ENCODE measurements at regions not wholly inside any gene's neighbourhood (a gene's known extent, or its start where the extent isn't known, plus 50 kb on each side); places are given as distances from the start of the nearest gene placed in this dataset.

DNA sequence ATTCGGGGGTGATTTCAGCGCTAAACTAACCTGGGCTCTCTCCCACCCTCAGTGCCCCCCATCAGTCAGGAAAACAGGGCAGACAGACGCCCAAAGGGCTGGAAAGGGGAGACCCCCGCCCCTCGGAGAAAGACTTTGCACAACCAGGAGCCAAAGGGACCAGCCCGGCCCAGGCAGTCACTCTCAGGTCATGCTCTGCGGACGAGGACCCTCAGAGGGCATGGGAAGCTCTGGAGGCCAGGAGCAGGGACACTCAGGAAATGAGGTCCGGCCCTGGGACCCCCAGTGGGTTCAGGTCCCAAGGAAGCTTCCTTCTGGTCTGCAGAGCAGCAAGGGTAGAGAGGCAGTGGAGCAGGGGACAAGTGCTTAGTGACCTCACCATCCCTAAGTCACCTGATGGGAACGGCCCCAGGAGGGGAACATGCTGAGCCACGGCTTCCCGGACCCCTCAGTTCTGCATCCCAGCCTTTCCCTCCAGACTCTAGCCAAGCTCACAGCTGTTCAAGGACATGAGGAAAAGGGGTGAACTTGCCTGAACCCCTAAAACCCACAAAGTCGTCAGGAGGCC is 88.0 kb upstream of the GPC1 start:
- no peak for DNase-seq

DNA sequence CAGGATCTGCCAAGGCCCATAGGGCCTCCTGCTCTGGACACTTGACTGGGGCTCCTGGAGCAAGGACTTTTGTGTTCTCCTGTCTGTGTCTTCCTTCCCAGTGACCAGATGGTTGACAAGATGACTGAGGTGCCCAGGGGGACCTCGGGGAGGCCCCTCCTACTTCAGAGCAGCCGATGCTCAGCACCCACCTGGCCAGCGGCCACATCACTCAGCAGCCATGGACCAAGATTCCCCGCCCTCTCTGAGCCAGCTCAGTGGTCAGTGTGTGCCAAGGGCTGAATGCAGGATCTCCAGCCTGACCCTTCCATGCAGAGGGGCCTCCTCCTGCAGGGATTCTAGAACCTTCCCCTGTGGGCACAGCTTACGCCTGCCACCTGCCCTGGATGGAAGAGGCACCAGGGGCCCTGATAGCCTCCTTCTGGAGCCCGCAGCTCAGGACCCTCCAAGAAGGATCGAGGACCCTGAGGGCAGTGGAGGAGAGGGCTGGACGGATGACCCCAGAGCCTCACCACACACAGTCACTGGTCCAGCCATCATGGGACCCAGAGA is 87.4 kb upstream of the GPC1 start:
- no peak for DNase-seq

DNA sequence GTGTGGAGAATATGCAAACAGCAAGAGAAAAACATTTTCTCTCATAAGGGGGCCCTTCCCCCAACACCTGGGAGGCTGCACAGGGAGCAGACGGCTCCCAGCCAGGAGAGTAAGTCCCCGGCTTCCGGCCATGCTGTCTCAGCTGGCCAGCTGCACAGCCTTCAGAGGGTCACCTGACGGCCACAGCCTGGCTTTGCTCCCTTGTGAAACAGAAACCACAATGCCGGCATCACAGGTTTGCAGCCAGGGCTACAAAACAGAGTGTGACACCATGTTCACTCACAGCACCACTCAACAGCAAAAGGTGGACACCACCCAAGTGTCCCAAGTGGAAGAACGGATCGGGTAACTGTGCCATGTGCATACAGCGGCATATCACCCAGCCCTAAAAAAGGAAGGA is 86.9 kb upstream of the GPC1 start:
- no peak for DNase-seq

DNA sequence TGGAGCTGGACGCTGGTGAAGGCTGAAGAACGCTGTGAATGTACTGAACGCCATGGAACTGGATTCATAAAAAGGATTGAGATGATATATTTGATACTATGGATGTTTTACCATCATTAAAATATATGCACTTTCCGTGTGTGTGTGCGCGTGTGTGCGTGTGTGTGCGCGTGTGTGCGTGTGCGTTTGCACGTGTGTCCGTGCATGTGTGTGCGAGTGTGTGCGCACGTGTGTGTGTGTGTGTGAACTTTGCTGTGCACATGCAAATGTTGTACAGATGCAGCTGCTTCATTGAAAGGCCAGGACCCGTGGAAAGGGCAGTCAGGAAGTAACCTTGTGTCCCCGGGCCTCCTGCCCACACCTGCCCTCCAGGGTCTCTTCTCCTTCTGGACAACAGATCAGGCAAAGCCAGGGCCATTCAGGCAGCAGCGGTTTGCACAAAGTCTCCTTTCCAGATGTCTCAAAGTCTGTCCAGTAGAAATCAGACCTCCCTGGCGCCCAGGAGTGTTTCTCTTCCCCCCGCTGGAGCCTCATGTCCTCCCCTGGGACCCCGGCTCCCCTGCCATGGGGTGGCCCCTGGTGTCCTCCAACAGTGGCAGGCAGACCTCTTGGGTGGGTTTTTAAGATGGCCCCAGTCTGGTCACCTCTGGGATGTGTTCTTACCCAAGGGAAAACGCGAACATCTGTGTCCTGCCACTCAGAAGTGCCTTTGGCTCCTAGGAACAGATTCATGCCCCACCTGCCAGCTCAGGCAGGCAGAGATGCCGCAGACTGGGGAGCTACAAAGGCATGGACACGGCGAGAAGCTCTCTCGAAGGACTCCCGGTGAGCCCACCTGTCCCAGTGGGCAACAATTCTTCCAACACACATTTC is 86.1 kb upstream of the GPC1 start:
- no peak for DNase-seq

DNA sequence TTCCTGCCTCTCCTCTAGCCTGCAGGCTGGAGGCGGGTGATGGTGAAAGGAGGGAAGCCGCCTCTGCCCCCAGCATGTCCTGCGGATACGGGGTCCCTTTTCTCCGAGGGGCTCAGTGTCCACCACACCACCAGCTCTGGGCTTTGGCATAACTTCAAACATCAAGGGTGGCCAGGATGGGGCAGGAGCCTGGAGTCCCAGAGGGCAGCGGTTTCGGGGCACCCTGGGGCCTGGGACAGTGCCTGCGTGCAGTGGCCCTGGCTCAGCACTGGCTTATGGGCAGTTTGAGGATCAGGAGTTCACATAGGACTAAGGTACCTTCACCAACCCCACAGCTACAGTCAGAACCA is 85.5 kb upstream of the GPC1 start:
- DNase-seq = no peak

DNA sequence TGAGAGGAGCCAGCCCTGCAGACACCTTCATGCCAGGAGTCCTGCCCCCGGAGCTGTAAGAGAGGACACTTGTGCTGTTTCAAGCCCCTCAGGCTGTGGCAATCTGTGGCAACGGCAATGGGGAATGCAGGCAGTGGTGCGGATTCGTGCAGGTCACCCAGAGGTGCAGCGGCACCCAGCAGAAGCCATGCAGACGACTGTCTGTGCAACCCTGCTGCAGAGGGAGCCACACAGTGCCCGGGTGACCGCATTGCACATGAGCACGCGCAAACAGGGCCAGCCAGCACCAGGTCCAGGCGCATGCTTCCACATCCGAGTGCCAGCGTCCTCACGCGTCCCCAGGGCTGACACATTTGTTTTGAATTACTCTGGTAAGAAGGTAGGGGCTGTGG is 84.8 kb upstream of the GPC1 start:
- DNase-seq = no peak

DNA sequence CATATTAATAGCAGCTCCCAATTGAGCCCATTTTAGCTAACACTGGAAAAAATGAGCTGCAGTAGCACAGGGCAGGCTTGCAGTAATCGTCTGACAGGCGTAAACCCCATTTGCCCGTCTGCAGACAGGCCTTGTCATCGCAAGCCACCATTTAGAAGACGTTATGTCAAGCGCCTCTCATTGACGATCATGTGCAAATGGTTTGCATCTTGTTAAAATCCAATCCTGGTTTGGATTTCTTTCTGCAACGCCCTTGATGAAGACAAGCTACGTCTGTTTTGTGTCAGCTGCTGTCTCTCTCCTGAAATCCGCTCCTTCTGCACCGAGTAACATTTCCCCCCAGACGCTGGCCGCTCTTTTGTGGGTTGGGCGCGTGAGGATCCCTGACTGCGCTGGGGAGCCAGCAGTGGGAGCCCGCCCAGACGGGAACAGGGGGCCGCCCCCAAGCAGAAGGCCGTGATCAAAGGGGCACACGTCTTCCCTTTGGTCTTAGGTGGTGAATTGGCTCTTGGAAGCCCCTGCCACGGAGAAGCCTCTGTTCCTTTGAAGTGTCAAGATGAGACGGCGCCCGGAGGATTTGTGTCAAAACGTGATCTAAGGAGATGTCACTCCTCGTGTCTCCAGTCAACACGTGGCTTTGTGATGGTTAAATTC is 84.2 kb upstream of the GPC1 start:
- DNase-seq = no peak

DNA sequence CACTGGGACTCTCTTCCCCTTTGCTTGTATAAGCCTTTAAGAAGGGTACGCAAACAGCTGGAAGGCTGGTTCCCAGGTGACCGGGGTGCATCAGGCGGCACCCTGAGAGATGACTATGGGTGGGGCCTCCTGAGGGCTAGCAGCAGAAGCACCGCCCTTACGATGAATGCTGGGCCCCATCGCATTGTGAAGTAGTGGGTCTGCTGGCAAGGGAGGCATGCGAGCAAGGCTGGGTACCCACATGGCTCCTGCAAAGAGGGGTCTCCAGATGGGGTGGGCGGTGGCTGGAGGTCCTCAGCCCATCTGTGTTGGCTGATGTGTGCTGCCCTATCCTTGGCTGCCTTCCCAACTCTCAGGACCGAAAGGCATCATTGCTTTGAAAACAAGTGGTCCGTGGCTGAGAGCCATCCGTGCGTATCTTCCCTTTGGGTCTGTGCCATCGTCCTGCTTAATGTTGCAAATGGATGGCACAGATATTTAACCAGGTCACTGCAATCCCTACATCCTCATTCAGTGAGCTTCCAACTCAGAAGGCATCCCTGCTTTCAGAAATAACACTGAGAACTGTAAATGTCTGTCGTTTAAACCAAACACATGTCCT is 83.5 kb upstream of the GPC1 start:
- no peak for DNase-seq

DNA sequence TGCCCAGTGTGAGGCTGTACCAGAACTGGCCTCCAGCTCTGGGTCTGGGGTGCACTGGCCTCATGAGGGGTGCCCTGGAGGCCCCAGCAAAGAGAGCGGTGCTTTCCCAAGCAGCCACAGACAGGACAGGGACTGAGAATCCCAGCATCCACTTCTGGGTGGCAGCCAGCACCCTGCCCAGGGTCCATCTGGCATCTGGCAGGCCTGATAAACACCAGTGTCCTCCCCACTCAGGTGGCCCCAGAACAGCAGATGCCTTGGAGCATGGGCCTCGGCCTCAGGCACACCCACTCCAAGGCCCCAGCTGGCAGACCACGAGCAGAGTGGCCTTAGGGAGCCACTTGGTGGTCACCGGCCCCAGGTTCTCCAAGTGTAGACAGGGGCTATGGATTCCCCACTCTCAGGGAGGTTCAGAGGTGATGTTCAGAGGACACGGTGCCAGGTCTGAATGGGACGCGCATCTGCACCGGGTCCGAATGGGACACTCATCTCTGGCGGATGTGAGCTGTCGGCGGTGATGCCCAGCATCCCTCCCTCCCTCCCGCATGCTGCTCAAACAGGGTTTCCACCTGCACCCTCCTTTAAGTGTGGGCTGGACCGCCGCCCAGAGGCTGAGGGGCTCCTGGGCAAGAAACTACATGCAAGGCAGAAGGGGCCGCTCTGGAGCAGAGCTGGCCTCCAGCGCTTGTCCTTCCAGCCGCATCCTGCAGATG is 82.2 kb upstream of the GPC1 start:
- DNase-seq = no peak

DNA sequence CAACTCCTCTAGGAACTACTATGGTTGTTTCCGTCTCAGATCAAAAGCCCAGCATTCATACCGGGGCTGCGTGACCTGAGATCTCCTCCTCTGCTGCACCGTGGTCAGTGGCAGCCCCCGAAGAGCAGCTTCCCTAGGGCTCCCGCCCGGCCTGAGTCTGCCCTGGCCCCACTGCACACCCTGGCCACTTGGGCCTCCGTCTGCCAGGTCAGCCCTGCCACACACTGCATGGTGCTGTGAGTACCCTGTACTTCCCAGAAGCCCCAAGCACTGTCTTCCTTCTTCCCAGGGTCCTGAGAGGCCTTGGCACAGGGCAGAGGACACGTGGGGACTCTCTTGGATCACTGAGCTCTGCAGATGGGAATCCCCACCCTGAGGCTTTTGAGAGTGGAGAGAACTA is 81.5 kb upstream of the GPC1 start:
- DNase-seq = no peak

DNA sequence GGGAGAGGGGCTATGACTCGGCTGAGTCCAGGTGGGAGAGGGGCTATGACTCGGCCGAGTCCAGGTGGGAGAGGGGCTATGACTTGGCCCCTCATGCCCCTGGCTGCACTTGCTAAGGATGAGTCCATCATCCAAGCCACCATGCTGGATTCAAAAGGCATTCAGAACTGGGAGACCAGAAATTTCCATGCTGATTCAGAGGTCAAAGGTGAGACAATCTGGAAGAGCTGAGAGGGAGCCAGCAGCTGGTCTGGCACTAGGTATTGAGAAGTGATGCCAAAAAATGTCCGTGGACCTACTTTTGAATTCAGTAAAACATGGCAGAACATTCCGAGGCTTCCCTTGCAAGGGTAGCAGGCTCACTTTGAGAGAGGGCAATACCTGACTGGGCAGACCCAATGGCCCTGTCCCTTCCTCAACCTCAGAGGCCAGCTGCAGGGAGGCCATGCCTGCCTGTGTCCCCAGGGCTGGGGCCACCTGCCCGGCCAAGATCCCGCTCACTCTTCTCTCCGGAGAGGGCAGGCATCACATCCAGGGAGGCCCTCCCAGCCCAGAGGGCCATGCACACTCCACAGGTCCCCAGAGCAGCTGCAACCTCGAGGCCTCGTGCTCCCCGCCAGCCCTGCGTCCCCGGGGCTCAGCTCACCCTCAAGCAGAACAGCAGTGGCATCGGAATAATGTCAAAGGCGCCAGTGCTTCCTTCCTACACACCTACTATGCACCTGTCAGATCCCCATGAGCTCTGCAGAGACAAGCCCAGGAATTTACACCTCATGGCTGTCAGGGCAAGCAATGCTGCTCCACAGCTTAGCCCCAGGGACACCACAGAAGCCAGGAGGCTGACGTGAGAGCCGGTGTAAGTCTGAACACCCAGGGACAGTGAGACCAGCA is 80.2 kb upstream of the GPC1 start:
- no peak for DNase-seq

DNA sequence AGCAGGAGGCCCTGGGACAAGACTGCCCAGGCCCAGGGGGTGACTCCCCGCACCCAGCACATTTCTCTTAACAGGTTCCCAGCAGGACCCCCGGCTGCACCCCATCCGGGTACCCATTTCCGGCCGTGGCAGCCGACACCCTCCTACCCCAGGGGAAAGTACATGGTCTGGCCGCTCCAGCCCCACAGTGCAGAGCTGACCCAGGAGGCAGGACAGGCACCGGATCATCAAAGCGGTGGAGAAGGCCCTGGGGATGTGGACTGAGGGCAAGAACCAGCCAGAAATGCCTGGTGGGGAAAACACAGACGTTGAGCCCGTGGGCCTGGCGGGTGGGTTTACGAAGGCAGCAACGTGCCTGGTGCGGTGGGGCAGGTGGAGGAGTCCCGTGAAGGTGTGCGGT is 79.5 kb upstream of the GPC1 start:
- DNase-seq = no peak

DNA sequence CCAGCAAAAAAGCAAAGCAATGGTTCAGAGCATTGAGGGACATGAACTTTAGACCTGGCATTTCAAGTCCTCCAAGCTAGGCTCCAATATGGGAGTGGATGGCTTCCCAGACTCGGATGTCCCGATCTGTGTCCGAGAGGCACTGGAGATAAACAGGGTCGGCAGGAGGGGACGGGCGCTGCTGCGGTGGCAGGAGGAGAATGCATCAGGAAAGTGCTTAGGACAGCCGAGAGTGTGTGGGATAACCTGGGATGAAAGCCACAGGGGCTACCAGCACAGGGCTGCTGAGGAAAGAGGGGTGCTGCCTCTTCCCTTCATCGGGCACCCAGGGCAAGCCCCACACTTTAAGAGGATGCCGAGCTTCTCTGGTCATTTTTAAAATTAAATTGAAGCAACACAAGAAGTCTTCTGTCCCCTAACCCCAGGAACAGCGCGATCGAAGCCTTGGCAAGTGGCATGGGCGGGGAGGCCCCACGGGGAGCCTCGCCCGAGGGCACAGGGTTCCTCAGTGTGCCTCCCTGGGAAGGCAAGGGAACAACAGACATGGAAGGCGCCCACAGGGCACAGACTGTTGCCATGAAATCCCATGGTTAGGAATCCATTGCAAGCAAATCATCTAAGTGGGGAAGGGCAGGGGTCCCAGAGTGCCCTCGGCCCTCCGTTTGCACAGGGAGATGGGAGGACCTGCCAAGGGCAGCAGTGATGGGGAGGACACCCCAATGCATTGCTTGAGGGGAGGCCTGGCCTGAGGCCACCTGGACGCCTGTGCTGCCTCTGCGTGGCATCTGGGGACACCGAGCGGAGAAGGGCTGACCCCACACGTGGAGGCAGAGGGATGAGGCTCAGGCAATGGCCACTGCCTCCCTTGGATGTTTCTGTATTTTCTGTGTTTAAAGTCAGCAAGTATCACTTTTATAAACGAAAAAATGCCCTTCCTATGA is 78.5 kb upstream of the GPC1 start:
- DNase-seq = no peak

DNA sequence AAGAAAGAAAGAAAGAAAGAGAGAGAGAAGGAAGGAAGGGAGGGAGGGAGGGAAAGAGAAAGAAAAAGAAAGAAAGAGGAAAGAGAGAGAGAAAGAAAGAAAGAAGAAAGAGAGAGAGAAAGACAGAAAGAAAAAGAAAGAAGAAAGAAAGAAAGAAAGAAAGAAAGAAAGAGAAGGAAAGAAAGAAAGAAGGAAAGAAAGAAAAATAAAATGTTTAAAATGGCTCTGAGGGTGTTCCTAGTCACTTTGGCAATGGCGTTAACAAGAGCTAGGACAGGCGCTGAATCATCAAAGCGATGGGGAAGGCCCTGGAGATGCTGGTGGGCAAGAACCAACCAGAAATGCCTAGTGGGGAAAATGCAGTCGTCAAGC is 77.8 kb upstream of the GPC1 start:
- no peak for DNase-seq

DNA sequence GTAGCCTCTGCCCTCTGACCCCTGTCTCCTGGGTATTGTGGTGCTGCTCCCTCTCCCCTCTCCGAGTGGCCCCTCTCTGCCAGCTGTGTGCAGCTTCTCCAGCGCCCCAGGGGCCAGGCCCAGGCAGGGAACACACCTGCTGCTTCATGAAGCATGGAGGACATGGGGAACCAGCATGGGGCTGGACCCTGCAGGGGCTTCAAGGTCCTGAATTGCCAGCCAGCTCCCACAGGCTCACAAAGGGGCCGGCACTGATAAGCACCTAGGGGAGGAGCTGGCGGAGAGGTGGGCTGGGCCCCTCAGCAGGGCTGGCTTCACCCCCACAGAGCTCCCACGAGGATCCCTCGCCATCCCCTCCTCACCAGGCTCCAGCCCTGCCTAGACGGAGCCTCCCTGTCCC is 77.4 kb upstream of the GPC1 start:
- no peak for DNase-seq

DNA sequence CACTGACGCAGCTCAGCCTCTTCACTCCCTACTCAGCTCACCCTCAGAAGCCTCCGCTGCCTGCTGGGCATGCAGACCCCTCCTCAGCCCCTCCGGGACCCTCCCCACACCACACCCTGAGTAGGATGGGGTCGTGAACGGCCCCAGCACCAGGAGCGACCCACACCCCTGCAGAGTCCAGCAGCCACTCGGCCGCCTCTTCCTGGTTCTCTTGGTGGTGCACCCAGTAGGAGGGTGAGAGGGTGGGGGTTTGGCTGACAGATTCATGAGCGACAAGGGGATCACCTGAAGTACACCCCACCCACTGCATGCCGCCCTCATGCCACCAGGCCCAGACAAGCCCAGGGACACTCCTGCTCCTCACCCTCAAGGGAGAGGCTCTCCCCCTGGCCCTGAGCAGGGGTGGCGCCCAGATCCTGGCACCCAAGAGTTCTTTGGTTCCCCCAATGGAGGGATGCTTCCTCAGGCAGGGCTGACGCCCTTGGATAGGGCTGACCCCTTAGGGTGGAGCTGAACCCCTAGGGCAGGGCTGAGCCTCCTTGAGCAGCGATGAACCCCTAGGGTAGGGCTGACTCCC is 76.6 kb upstream of the GPC1 start:
- DNase-seq = no peak

DNA sequence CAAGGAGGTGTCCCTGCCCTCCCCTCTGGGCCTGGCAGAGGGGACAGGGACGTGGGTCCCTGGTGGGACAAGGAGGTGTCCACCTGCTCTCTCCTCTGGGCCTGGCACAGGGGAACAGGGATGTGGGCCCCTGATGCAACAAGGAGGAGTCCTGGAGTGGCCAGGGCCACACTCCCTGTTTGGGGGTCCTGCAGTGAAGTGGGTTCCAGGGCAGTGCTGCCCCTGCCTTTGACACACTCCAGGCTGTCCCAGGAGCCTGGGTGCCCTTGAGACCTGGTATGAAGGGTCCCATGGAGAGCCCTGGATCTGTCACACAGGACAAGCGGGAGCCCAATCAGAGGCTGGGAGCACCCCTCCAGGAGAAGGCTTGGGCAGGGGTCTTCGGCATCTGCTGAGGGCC is 75.8 kb upstream of the GPC1 start:
- DNase-seq = no peak

DNA sequence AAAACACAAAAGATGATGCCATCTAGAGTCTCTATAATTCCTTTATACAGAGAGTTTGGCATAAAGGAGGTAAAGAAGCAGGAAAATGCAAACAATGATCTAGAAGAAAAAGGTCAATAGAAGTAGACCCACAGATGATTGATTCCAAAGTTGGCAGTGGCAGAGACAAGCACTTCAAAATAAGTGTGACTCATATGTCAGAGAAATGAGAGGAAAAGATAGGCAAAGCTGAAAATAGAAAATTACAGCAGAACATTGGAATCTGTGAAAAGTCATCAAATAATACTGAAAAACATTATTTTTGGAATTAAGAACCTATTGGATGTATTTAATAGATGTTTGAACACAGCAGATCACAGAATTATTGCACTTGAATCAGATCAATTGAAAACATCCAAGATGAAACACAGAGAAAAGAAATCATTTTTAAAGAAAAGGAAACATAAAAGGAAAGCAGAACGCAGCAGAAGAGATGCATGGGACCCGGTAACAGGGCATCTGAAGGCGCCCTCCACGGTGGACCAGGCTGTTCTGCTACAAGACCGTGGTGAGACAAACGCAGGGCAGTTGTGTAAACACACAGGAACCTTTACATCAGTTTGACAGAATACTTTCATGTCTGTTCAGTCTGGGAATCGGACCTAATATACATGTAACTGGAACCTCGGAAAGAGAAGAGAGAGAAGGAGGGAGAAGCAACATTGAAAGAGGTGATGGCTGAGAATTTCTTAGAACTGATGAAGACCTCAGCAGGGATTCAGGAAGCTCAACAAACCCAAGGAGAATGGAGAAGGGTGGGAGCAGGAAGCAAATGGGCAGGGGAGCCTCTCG is 74.6 kb upstream of the GPC1 start:
- no peak for DNase-seq

DNA sequence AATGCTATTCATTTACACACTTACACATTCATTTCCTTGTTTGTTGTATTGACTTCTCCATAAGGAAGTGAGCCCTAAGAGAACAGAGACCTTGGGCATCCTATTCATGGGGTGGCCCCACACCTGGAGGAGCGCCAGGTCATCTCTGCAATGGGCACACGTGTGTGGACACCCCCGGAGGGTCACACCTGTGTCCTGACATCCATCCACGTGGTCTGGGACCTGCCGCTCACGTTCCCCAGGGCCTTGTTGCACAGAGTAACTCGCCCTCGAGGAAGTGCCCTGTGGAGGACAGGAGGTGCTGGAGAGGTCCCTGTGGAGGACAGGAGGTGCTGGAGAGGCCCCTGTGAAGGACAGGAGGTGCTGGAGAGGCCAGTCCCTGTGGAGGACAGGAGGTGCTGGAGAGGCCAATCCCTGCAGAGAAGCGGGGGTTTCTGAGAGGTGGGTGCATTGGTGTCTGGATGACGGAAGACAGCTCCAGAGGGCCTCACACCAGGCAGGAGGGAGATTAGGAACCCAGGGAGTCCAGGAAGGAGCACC is 73.2 kb upstream of the GPC1 start:
- no peak for DNase-seq
